ENCODE measurements at regions not wholly inside any gene's neighbourhood (a gene's known extent, or its start where the extent isn't known, plus 50 kb on each side); places are given as distances from the start of the nearest gene placed in this dataset.
"Not testable (repeated sequence)": the region's sequence is repeated elsewhere in the genome, so short reads cannot be mapped to it uniquely, and the experiment has no call there.

DNA sequence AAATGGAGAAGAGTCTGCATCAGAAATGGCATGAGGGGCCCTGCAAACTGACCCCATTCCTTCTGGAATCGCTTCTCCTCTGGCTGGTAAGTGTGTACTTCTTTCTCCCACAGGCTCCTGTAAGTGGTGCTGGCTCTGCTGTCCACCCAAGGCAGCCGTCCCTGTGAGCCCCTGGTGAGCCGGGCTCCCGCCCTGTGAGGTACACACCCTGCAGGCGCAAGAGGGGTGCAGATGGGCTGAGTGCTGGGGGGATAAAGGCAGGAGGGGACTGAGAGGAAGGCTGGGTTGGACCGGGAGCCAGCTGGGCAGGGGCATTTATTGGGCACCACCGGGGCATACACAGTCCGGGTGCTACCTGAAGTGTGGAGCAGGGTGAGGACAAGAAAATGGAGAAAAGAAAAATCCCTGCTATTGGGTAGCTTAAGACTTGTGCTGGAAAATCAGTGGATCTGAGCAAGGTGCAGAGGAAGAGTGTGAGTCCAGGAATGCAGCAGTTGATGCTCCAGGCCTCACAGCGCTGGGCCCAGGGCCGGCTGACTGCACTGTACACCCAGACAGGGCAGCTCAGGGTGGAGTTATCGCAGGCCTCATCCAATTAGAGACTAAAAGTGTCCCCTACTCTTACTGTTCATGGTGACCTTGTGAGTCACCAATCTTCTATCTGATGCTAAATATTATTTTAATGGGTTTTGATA is 455.1 kb upstream of the B3GAT1 start:
- no peak for DNase-seq (ENCODE audit: low read depth in 3 of 3)

GRCh38 chr11:134866215-134866614 is 454.2 kb upstream of the B3GAT1 start:
- DNase-seq (ENCODE audit: low read depth in 3 of 3), result no peak

- DNase-seq (ENCODE audit: low read depth in 3 of 3), result no peak
Measured at GRCh38 chr11:134864968-134865305, 452.9 kb upstream of the B3GAT1 start.

GRCh38 chr11:134864233-134864967 is 452.4 kb upstream of the B3GAT1 start:
- no peak for DNase-seq (ENCODE audit: low read depth in 3 of 3)

DNA sequence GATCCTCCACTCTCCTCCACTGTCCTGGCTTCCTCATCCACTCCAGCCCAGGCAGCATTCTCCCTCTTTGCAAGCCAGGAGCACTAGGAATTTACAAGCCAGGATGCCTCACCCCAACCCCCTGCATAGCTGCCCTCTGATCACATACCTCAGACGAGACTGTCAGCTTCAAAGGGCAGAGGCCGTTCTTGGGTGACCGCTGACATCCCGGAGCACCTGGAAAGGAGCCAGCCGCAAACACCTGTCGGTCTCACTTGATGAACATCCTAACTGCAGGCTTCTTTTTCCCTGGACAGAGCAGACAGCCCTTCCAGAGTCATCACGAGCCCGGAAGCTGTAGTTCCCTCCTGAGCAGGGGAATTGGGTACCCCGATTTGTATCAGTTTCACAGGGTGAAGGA is 451.3 kb upstream of the B3GAT1 start:
- no peak for DNase-seq (ENCODE audit: low read depth in 3 of 3)

DNA sequence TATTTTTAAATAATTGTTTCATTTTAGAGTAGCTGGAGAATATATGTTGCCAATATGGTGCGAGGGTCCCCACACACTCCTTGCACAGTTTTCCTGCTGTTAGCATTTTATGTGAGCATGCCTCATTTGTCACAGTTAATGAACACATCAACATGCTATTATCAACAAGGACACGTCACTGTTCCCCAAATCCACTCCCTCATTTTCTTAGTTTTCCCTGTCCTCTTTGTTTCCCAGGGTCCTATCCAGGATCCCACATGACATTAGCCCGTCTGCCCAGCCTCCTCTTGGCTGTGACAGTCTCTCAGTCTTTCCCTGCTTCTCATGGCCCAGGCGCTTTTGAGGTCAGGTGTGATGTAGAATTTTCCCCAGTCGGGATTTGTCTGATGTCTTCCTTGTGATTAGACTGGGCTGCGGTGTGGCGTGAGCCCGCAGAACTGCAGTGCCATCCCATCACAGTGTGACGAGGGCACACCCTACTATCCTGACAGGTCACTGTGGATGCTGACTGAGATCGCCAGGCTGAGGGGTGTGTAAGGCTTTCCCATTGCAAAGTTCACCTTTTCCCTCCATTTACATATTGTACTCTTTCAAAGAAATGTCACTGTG is 450.6 kb upstream of the B3GAT1 start:
- no peak for DNase-seq (ENCODE audit: low read depth in 3 of 3)

GRCh38 chr11:134862105-134862502 is 450.1 kb upstream of the B3GAT1 start:
- no peak for DNase-seq (ENCODE audit: low read depth in 3 of 3)

DNA sequence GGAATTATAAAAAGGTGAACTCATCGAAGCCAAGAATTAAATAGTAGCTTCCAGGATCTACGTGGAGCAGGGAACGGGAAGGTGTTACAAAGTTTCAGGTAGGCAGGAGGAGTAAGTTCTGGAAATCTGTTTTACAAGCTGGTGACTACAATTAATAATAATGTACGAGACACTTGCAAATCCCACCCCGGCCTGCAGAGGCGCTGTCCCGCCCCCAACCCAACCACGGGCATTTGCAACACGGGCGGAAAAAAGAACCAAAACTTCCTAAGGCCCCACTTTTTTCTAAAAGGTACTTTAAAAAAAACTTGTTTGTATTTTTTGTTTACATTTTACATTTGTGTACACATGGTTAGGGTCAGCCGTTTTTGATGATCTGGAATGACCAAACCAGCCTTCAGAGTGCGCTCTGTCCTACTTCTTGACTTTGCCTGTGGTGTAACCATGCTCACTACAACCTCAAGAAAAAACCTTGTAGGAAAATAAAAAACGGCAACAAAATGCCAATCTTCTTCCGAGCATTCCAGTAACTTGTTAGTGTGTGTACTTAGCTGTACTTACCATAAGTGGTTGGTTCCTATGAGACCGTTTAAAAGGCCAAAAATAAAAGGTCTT is 449.6 kb upstream of the B3GAT1 start:
- no peak for DNase-seq (ENCODE audit: low read depth in 3 of 3)

- DNase-seq (ENCODE audit: low read depth in 3 of 3), result no peak
Measured at GRCh38 chr11:134858783-134859480, 446.9 kb upstream of the B3GAT1 start.

DNA sequence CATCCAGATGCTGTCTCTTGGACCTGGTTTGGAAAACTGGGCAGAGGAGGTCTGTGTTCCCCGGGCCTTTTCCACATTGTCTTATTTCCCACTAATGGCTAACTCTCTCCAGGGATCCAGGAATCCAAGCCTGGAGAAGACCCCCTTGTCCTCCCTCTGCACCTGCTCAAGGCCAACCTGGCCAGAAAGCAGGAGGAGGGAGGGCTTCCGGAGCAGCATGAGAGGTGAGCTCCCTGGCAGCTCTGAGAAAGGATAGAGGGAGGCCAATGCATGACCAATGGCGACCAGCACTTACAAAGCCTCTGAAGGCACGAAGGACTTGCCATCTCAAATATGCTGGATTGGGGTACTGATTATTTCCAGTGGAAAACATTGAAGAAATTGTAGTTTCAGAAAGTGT is 445.0 kb upstream of the B3GAT1 start:
- DNase-seq (ENCODE audit: low read depth in 3 of 3), result no peak

GRCh38 chr11:134856056-134856971 is 444.3 kb upstream of the B3GAT1 start:
- no peak for DNase-seq (ENCODE audit: low read depth in 3 of 3)

DNA sequence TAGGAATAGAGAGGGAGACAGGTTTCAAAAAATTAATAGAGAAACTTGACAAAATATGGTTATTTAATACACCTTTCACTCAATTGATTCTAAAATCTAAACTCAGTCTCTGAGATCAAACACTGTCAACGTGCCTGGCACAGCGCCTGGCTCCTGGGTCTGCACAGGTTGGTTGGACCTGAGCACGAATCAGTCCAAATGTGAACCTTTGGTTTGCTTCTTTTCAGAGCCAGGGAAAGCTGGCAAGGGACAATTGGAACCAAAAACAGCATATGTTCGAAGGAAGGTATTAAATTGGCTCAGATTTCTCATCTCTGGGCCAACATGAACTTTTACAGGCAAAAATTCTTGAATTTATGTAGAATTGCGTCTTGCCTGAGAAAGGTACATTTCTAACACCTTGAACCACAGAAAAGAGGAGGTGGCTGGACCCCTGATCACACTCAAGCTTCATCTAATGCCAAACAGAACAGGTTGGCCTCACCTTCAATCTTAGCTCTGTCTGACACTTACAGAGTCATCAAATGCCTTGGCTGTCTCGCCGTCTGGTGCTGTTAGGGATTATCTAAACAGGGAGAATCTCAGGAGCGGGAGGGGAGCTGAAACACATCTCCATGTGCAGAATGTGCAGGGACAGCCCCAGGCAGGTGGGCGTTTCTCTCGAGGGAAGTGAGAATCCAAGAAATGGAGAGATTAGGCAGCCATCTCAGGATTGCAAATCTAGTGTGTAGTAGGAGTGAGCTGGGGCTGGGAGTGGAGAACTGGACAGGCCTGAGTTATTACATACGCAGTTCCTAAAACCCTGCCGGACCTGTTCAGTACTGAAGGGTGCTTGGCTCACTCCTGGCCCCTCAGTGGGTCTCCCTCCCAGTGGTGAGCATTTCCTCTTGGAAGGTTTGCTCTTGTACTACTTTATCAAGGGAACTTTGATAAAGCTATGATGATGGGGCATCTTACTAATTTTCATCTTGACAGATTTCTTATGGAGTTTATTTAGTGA is 442.2 kb upstream of the B3GAT1 start:
- no peak for DNase-seq (ENCODE audit: low read depth in 3 of 3)

GRCh38 chr11:134851503-134852224 is 439.6 kb upstream of the B3GAT1 start:
- DNase-seq (ENCODE audit: low read depth in 3 of 3), result not testable (repeated sequence)

- no peak for DNase-seq (ENCODE audit: low read depth in 3 of 3)
Measured at GRCh38 chr11:134850566-134850965, 438.5 kb upstream of the B3GAT1 start.

DNA sequence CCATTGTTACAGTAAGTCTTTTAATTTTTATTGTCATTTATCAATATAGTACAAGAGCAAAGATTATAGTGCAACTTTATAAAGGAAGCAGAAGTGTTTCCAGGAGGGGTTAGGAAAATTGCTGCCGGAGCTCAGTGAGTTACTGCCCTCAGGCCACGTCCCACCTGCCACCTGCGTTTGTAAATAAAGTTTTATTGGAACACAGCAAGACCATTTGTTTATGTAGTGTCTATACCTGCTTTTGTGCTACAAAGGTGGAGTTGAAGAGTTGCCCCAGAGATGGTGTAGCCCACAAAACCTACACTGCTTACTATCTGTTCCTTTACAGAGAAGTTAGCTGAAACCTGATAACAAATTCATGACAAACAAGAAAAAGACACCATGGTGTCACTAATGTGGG is 437.8 kb upstream of the B3GAT1 start:
- DNase-seq (ENCODE audit: low read depth in 3 of 3), result no peak

- DNase-seq (ENCODE audit: low read depth in 3 of 3), result no peak
Measured at GRCh38 chr11:134847083-134847715, 435.2 kb upstream of the B3GAT1 start.

GRCh38 chr11:134846328-134847082 is 434.5 kb upstream of the B3GAT1 start:
- DNase-seq (ENCODE audit: low read depth in 3 of 3), result no peak

Measured in stimulated activated CD4-positive, alpha-beta T cell treated with anti-CD3 and anti-CD28 coated beads, TNF-alpha, amount 100 ng/mL, for 4 hours (primary cell).